NCI-H2029 (cell line): ENCODE measurements at regions not wholly inside any gene's neighbourhood (a gene's known extent, or its start where the extent isn't known, plus 50 kb on each side); places are given as distances from the start of the nearest gene placed in this dataset.

Experiments
- DNase-seq: peaks from one replicate; lab custom pipeline; 2025; lab: John Stamatoyannopoulos, UW

DNA sequence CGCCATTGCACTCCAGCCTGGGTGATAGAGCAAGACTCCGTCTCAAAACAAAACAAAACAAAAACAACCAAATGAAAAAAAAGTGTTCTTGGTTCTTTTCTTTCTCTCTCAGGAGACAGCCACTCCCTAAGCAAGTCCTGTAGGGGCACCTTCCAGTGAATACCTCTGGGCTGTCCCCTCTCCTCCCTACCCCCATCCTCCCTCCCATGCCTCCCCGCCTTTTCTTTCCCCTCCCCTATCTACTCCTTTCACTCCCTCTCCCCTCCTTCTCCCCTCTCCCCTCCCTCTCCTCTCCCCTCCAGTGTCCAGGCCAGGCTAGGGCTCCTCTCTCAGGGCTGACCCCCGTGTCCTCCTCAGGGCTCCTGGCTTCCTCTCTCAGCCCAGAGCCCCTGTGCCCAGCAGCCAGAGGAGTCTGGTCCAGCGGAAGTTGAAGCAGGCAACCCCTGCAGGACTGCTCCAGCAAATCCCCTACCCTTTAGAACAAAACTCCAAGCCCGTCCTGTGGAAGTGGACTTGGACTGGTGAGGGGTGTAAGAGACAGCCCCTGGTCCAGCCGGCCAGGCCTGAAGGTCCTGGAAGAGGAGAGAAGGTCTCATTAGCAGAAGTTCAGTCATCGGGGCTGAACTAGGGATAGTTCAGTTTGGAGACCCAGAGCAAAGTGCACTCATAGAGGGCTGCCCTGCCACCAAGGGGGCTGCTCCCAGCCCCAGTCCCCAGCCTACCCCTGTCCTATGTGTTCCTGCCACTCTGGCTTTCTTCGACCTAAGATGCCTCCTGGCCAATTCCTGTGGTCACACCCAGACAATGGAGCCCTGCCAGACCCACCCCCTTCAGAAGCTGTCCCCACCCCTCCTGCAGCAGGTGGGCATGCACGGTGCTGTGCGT lies 79.8 kb upstream of the IQSEC1 start:
- DNase-seq, result no peak

DNA sequence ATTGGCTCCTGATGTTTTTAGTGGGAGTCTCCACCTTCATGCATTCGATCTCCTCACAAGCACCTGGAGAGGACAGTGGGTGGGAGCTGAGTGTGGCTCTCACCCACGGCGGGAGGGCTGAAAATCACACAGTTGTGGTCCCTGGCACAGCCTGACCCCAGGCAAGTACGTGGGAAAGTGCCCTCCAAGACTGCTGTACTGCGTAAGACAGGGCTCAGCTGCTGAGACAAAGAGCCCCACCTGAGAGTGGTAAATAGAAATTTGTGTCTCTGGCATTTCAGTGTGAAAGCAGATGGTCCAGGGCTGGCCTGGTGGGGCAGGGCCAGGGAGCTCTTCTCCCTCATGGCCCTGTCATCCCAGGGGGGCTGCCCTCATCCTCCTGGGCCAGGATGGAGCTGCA lies 77.4 kb upstream of the IQSEC1 start:
- no peak for DNase-seq

DNA sequence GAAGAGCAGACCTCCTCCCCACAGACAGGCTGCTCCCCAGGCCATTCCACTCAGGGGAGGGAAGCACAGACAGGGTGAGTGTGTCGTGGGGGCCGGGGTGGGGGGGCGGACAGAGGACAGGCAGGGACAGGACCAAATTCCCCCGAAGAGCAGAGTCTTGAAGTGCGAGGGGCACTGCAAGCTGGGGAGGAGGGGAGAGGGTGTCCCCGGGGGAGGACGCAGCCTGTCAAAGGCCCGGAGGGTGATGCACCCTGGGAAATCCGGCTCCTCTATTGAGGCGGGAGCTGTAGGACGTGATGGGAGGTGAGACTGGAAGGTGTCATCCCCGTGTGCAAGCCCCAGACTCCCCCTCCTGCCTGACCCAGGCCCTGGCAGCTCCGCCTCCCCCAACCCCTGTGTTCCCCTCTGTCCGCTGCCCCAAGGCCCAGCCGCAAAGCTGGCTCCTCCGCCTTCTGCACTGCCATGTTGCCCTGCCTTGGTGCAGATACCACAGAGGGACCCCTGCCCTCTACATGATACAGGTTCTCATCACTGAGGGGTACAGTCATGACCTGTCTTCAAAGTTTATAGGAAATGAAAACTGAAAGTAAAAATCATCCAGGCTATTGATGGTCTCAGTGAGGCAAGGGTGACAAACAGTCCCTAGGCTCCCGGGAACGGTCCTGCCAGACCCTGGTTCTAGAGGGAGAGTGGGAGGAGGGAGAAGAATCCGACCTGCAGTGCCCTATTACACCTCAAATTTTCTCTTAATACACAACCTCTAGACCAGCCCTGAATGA lies 76.3 kb upstream of the IQSEC1 start:
- no peak for DNase-seq

DNA sequence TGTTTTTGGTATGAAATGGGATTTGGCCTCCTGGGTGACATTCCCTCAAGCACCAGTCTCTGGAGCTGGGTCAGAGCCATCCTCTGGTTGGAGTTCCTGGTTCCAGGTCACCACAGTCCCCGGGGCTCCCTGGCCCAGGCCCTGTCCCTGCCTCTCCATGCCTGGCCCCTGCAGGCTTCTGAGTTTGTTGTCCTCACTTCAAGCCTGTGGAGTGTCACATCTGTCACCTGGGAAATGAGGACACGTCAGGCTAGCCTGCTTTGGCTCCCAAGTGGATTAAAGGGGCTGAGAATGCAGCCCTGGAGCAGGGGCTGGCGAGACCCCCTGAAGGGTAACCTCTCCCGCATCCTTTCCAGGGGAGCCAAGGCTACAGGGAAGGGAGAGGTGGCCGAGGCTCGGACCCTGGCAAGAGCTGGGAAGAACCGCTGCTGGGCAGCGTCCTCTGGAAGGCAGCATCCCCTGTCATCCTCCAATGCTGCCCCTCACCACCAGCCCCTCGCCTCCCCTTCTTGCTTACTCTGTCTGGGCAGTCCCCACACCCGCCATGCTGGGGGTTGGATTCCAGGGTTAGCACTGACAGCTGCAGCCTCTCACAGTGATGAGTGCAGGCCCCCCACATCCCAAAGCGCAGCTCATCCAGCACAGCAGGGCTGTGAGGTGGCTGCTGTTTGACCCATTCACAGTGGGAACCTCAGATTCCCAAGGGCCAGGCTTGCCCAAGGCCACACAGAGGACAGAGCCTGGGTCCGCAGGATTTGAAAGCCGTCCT lies 75.5 kb upstream of the IQSEC1 start:
- no peak for DNase-seq

DNA sequence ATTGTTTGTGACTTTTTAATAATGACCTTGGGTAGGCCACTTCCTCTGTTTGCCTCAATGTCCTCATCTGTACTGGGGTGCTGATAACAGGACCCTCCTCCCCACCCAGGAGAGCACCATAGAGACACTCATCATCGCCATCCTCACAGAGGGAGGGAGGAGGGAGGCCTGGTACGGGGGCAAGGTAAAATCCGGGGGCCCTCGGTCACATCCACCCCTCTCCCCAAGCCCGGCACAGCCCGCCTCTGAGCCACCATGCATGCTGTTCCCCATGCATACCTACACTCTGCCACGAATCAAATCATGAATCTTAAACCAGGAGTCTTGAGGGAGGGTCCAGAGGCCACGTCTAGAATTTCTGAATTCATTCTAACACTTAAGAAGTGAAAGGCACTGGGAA lies 74.9 kb upstream of the IQSEC1 start:
- DNase-seq, result no peak

DNA sequence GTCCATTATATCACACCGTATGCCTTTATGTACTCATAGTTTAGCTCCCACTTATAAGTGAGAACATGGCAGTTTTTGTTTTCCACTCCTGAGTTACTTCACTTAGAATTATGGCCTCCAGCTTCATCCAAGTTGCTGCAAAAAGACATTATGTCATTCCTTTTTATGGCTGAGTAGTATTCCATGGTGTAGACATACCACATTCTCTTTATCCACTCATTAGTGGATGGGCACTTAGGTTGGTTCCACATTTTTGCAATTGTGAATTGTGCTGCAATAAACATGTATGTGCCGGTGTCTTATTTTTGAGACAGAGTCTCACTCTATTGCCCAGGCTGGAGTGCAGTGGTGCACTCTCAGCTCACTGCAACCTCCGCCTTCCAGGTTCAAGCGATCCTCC lies 74.1 kb upstream of the IQSEC1 start:
- no peak for DNase-seq

DNA sequence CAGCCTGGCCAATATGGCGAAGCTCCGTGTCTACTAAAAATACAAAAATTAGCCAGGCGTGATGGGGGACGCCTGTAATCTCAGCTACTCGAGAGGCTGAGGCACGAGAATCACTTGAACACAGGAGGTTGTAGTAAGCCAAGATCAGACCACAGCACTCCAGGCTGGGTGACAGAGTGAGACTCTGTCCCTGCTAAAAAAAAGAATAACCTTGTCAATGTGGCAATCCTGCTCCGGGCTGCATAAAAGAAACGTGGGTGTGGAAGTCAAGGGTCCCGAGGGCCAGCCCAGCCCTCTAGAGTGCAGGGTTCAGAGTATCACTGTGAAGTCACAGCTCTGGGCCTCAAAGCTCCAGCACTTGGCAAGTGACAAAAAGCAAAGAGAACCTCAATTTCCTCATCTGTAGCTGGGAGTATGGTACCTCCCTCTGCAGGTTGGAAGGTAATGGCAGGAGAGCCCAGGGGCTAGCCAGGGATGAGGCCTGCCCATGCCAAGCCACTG lies 73.5 kb upstream of the IQSEC1 start:
- no peak for DNase-seq

DNA sequence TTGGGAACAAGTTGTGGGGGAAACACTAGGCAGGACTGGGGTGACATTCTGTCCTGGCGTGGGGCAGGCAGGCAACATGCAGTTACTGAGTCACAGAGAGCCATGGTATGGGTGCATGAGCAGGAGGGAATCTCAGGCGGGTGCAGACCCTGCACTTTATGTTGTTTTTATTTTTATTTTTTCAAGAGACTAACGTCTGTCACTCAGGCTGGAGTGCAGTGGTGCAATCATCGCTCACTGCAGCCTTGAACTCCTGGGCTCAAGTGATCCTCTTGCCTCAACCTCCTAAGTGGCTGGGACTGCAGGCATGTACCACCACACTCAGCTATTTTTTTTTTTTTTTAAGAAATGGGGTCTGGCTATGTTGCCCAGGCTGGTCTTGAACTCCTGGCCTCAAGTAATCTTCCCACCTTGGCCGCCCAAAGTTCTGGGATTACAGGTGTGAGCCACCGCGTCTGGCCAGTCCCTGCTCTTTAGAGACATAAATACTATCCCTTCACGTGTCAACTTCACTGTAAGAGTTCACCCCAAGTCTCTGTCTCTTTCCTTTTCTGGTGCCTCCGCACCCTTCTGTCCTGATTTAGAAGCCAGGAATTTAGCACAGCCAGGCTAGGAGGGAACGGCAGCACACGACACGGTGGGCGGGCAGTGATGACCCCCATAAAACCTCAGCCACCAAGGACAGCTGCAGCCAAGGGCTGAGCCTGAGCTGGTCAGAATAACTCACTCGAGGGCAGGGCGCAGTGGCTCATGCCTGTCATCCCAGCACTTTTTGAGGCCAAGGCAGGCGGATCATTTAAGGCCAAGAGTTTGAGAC lies 72.8 kb upstream of the IQSEC1 start:
- no peak for DNase-seq

DNA sequence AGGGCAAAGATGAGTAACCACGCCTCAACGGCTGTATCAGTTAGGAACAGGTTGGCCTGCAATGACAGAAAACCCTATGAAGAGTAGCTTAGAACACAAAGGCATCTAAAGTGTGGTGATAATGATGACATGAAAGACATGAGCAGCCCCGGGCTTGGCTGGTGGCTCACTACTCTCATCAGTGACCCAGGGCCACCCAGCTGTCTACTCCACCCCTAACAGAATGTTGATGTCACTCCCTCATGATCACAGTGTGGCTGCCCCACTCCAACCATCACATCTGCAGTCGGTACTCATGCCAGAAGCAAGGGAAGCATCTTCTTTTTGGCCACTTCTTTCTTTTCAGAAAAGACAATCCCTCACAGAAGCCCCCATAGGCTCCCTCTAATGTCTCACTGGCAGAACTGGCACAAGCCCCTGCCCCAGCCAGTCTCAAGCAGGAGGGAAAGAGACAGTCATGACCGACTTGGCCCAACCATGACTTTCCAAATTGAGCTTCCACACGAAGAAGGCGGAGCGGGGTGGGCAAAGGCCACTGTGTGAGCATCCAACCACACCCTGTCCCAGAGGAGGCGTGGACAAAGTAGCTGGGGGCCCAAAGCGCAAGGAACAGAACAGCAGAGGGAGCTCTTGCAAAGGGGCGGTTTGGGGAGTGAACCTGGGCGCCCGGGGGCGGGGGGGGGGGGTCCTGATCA lies 72.0 kb upstream of the IQSEC1 start:
- DNase-seq, result no peak

DNA sequence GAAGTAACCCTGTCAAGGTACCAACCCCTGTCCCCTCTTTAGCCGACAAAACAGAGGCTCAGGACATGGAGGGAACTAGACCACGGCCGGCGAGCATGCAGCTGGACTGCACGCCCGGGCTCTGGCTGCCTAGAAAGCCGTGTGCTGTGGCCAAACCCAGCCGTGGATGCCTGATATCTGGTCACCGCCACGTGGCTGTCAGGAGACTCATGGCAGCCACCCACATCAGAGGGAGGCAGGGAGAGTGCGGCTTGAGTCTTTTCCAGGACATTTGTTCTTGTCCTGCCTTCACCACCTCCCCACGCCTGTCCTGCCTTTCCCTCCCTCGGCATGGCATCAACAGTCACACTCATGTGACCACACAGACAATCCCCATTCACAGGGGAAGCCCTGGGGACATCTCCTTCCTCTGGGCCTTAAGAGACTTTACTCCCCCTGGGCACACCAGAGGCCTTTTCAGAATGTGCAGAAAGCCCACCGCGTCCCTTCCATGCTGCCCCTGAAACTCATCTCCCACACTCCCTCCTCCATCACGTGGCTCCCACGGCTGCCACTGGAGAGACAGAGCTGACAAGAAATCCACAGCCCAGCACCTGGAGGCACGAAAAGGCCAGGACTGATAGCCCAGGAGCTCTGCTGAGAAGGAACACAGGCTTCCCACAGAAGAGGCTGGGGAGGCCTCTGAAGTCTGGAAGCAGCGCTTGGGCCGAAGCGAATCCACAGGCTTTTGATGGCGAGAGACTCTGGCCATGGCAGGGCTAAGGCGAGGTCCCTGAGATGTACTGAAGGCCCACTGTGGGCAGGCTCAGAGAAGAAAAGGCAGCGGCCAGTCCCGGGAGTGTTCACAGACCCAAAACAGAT lies 71.2 kb upstream of the IQSEC1 start:
- no peak for DNase-seq

DNA sequence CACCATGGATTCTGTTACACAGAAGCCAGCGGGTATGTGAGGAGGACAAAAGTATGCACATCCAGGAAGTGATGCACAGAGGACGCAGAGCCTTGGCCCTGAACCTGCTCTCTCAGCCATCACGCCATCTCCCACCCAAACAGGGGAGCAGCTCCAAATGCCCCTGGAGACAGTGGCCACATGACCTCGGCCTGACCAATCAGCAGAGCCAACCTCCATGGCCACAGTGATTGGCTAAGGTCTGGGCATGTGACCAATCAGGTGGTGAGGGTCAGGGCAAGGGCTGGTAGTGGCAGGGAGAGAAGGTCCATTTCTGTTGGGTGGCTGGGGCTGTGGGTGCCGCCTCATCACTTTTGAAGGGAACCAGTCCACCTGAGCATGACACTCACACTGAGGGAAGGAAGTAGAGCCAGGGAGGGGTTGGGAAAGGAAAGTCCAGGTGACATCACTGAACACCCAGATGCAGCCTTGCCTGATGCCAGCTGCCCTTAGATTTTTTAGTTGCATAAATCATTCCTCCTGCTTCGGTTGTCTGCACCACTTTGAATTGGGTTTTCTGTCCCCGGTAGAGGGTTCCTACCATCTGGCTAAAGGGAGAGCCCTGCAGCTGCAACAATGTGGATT lies 70.3 kb upstream of the IQSEC1 start:
- DNase-seq, result no peak

DNA sequence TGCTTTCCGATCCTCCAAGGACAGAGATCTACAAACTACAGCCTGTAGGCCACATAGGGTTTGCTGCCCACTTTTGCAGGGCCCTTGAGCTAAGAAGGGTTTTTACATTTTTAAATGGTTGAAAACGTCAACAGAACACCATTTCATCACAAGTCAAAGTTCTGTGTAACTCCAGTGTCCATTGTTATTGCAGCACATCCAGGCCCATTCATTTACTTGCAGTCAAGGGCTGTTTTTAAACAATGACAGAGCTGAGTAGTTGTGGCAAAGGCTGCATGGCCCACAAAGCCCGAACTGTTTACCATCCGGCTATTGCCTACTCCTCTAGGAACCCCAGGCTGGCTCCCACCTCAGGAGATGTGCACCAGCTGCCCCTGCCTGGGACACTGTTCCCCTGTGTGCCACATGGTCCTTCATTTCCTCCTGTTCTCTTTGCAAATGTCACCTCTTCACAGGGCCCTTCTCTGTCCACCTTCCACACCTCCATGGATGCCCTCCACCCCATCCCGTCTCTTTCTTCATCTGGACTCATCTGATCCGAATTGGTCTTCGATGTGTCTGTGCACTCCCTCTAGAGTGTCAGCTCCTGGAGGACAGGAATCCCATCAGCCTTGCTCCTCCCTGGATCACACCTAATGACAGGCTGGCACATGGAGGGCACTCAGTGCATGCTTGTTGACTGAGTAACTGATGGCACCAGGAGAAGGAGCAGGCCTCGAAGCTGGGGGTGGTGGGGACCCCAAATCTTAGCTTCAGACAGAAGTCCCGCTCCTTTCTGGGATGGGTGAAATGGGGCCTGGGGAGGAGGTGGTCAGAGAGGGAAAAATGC lies 69.5 kb upstream of the IQSEC1 start:
- no peak for DNase-seq

DNA sequence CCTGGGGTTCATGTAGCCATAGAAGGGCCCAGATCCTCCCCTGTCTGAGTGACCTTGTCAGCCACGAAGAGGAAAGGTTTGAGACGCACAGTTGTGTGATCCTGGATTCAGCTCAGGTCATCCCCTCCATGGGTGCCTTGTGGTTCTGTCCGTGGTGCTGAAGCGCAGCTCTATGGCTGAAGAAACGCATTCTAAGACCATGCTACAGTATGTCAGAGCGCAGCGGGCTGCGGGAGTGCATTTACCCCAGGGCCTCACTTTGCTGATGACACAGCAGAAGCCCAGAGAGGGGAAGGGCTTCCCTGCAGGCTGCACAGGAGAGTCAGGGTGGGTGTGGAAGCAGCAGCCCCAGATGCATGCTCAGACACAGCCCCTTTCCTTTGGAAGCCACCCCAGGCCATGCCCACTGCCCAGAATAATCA lies 68.8 kb upstream of the IQSEC1 start:
- DNase-seq, result no peak

DNA sequence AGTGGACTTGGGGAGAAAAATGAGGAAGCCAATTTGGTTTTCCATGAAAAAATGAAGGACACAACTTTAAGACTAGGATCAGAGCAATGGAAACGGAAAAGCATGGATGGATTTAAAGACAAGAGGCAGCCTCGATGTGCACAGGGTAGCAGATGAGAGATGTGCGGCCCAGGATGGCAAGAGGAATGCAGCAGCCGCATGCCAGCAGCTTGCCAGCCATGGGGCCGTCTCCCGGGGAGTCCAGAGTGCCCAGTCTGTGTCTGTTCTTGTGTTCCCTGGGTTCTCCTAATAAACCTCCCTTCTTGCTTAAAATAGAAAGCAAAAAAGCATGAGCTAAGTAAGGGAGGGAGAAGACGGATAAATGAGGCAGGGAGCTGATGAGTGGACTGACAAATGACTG lies 68.0 kb upstream of the IQSEC1 start:
- no peak for DNase-seq

DNA sequence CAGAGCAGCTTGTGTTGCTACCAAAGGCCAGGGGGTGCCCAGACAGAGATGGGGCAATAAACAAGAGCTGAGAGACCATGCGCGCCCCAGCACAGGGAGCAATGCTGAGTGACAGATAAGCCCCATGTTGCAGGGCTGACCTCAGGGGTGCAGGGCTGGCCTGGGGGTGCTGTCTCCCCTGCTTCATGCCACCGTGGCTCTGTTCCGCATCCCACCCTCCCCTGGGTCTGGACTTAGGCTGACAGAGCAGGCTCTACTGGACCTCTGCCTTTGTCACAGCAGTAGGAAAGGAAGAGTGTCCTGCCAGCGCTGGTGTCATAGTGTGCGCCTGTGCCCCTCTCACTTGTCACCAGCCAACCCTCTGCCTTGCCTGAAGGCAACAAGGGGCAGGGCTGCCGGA lies 67.4 kb upstream of the IQSEC1 start:
- no peak for DNase-seq

DNA sequence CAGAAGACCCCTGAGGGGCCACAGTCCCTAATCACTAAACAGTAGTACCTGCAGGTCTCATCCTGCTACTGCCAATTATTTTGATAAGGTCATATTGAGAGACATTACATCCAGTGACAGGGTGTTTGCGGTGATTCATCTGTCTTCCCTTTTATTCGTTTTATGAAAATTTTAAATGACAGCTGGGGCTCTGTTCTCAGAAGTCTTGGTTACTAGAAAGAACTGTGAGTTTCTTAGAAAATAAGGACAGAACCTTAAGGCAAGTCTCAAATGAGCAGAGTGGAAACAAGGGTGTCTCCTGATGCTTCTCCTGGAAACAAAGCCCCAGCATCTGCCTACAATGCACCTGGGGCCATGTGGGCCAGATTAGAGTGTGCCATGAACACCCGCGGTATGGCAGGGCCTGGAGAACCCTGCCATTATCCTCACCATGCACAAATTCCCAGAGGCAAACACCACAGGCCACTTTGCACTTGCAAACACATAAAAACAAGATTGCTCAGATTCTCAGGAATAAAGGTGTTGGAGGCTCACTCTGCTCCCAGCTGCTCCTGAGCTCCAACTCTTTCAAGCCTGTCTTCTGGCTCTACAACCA lies 66.3 kb upstream of the IQSEC1 start:
- no peak for DNase-seq

DNA sequence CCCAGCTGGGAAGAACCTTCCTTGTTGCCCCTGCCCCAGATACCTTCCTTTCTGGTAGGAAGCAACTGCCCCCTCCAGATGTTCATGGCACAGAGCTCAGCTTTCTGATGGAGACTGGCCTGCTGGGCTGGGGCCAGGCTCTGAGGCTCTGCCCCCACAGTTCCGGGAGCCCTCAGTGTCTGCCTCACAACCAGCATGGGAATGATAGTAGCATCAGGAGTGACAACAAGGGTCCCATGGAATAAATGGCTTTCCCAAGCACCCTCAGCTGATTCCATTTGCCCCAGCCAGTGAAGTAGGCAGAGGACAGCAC lies 65.6 kb upstream of the IQSEC1 start:
- DNase-seq, result no peak
